ENCODE measurements at regions not wholly inside any gene's neighbourhood (a gene's known extent, or its start where the extent isn't known, plus 50 kb on each side); places are given as distances from the start of the nearest gene placed in this dataset.

- no peak for ATAC-seq
- TF ChIP-seq RARB (CRISPR knock-in tag; IDR thresholded peaks at IDR 0.05) (no peak), ISL1 (CRISPR knock-in tag; IDR thresholded peaks at IDR 0.05) (peak; percentile 55; the same call in 1 of the 2 replicates)
- TF ChIP-seq, protein P1, sequence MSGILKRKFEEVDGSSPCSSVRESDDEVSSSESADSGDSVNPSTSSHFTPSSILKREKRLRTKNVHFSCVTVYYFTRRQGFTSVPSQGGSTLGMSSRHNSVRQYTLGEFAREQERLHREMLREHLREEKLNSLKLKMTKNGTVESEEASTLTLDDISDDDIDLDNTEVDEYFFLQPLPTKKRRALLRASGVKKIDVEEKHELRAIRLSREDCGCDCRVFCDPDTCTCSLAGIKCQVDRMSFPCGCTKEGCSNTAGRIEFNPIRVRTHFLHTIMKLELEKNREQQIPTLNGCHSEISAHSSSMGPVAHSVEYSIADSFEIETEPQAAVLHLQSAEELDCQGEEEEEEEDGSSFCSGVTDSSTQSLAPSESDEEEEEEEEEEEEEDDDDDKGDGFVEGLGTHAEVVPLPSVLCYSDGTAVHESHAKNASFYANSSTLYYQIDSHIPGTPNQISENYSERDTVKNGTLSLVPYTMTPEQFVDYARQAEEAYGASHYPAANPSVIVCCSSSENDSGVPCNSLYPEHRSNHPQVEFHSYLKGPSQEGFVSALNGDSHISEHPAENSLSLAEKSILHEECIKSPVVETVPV (CRISPR knock-in tag; IDR thresholded peaks at IDR 0.05): no peak
Observed at GRCh38 chr12:70985850-70986249, 65.3 kb upstream of the PTPRR start.

- no peak for TF ChIP-seq CSDC2 (CRISPR knock-in tag; IDR thresholded peaks at IDR 0.05)
- 0 out of 2 replicates have a peak, but pooled peaks have one; percentile 6 for TF ChIP-seq ISL1 (CRISPR knock-in tag; IDR thresholded peaks at IDR 0.05)
- no peak for ATAC-seq
Observed at GRCh38 chr12:70983692-70984091, 63.2 kb upstream of the PTPRR start.

- no peak for ATAC-seq
Observed at GRCh38 chr12:70982991-70983390, 62.5 kb upstream of the PTPRR start.

DNA sequence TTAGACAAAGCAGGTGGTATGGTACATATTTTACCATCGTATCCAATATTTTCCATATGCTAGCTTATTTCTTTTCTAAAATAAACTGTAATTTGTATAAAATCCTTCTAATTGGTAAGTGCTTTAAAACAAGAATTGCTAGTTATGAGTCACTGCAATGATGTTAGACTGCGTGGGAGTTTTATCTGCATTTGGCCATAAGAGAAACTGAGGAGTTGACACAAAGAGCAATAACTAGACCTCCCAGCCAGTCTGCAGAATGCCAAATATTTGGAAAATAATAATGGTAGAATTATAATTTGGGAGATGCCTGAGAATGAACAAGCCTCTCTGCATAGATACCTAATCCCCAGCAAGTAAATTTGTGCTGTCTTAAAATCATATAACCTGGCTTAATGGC lies 61.7 kb upstream of the PTPRR start:
- ATAC-seq: no peak

More at GRCh38 chr12:70982991-70983390, 62.5 kb upstream of the PTPRR start:
- peak; percentile 48; the same call in 1 of the 2 replicates for TF ChIP-seq CREB5 (CRISPR knock-in tag; IDR thresholded peaks at IDR 0.05; ENCODE audit: low read depth)
- peak; percentile 63 for TF ChIP-seq ISL1 (CRISPR knock-in tag; IDR thresholded peaks at IDR 0.05)
- no peak for TF ChIP-seq ZFP3 (CRISPR knock-in tag; IDR thresholded peaks at IDR 0.05)
- TF ChIP-seq, protein P2, sequence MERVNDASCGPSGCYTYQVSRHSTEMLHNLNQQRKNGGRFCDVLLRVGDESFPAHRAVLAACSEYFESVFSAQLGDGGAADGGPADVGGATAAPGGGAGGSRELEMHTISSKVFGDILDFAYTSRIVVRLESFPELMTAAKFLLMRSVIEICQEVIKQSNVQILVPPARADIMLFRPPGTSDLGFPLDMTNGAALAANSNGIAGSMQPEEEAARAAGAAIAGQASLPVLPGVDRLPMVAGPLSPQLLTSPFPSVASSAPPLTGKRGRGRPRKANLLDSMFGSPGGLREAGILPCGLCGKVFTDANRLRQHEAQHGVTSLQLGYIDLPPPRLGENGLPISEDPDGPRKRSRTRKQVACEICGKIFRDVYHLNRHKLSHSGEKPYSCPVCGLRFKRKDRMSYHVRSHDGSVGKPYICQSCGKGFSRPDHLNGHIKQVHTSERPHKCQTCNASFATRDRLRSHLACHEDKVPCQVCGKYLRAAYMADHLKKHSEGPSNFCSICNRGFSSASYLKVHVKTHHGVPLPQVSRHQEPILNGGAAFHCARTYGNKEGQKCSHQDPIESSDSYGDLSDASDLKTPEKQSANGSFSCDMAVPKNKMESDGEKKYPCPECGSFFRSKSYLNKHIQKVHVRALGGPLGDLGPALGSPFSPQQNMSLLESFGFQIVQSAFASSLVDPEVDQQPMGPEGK (CRISPR knock-in tag; IDR thresholded peaks at IDR 0.05; ENCODE audit: borderline replicate concordance): no peak
- TF ChIP-seq SNAI2 (CRISPR knock-in tag; IDR thresholded peaks at IDR 0.05): 0 out of 2 replicates have a peak, but pooled peaks have one; percentile 16

GRCh38 chr12:70971001-70971794 lies 50.7 kb upstream of the PTPRR start:
- peak; percentile 65 for ATAC-seq
- TF ChIP-seq TOX (CRISPR knock-in tag; IDR thresholded peaks at IDR 0.05; ENCODE audit: borderline replicate concordance) (peak; percentile 57; the same call in 1 of the 2 replicates), ISL1 (CRISPR knock-in tag; IDR thresholded peaks at IDR 0.05) (peak; percentile 69), ZC3H10 (CRISPR knock-in tag; IDR thresholded peaks at IDR 0.05) (no peak; the same call in 1 of the 2 replicates), ZNF70 (CRISPR knock-in tag; IDR thresholded peaks at IDR 0.05) (no peak)

More for the DNA sequence above, 61.7 kb upstream of the PTPRR start:
- TF ChIP-seq ARNTL (CRISPR knock-in tag; IDR thresholded peaks at IDR 0.05; ENCODE audit: borderline replicate concordance, low read depth): no peak
- peak; percentile 63 for TF ChIP-seq ISL1 (CRISPR knock-in tag; IDR thresholded peaks at IDR 0.05)
- TF ChIP-seq ZNF565 (CRISPR knock-in tag; conservative IDR thresholded peaks at IDR 0.05; ENCODE audit: low read depth): no peak
